ENCODE measurements at regions not wholly inside any gene's neighbourhood (a gene's known extent, or its start where the extent isn't known, plus 50 kb on each side); places are given as distances from the start of the nearest gene placed in this dataset.
"Not testable (repeated sequence)": the region's sequence is repeated elsewhere in the genome, so short reads cannot be mapped to it uniquely, and the experiment has no call there.

GRCh38 chr10:15428681-15429080 lies 57.6 kb upstream of the FAM171A1 start:
- DNase-seq (ENCODE audit: low spot score): no peak

GRCh38 chr10:15427843-15428414 lies 56.8 kb upstream of the FAM171A1 start:
- DNase-seq (ENCODE audit: low spot score): peak; percentile 62

- DNase-seq (ENCODE audit: low spot score): no peak
These were observed 55.5 kb upstream of the FAM171A1 start for GRCh38 chr10:15426558-15426957.

- DNase-seq (ENCODE audit: low spot score): no peak
These were observed 55.0 kb upstream of the FAM171A1 start for GRCh38 chr10:15426115-15426514.

GRCh38 chr10:15421875-15422274 lies 50.8 kb upstream of the FAM171A1 start:
- not testable (repeated sequence) for DNase-seq (ENCODE audit: low spot score)

Data from hematopoietic multipotent progenitor cell treated with erythropoietin and hydrocortisone succinate and interleukin-3 and kit ligand, for 15 days (in vitro differentiated cells).